Body of pancreas (tissue), 4 donors: ENCODE measurements at regions not wholly inside any gene's neighbourhood (a gene's known extent, or its start where the extent isn't known, plus 50 kb on each side); places are given as distances from the start of the nearest gene placed in this dataset.

Experiments used
- ATAC-seq: fragments of 150-250 bp; one replicate; pipeline ENCODE4 v1.9.1; 2016
- DNase-seq, 4 donors: peaks; one replicate each; pipeline ENCODE4 v3.0.0-alpha.2; 2019
- H3K27ac ChIP-seq, 4 donors: fragments of 200-600 bp; sonication (generic); 1 replicate in 3 of 4; 2 replicates in 1 of 4; pipeline versions ENCODE4 v1.5.1 to v1.6.1; 2016 to 2019; ENCODE audit warnings: mild to moderate bottlenecking in 1 of 4, mixed read lengths in 1 of 4, moderate library complexity in 1 of 4
- H3K27me3 ChIP-seq, 2 donors: fragments of 200-600 bp; sonication (generic); one replicate each; pipeline ENCODE4 v1.6.0; 2016; ENCODE audit warnings: mild to moderate bottlenecking in 1 of 2
- H3K36me3 ChIP-seq, 2 donors: fragments of 200-600 bp; sonication (generic); replicated peaks in 1 of 2; 2 replicates each; pipeline ENCODE4 v1.5.1; 2016; ENCODE audit warnings: low read depth in 2 of 2; ENCODE audit not compliant: insufficient read depth in 1 of 2
- H3K4me1 ChIP-seq: fragments of 200-600 bp; sonication (generic); one replicate; pipeline ENCODE4 v1.6.0; 2016
- H3K4me3 ChIP-seq, 2 donors: fragments of 200-600 bp; sonication (generic); 1 replicate in 1 of 2; 2 replicates in 1 of 2; pipeline ENCODE4 v1.5.1; 2016 to 2019
- H3K9me3 ChIP-seq, 3 donors: fragments of 200-600 bp; sonication (generic); 1 replicate in 2 of 3; 2 replicates in 1 of 3; pipeline ENCODE4 v1.5.1; 2016
- CTCF ChIP-seq, 7 experiments: fragments of 450-650 bp in 4 of 7; fragments of 200-600 bp in 3 of 7; sonication (generic) in 3 of 7; IDR thresholded peaks; one replicate each; pipeline ENCODE4 v1.5.1; 2016 to 2019; ENCODE audit warnings: antibody characterized with exemption in 7 of 7
- POLR2A ChIP-seq, 3 donors: fragments of 450-650 bp; IDR thresholded peaks; one replicate each; pipeline ENCODE4 v1.6.1; 2016; ENCODE audit warnings: antibody characterized with exemption in 3 of 3, mild to moderate bottlenecking in 2 of 3
- WGBS, 2 donors: methylation state at CpG; one replicate each; pipeline ENCODE4 v1.1.5; 2017; 5-methylcytosine and 5-hydroxymethylcytosine counted together
- intact Hi-C: fragments of 100-400 bp; cut with DNase I; formaldehyde crosslinking; loops from one replicate; pipeline ENCODE4 v1.15.1; 2023

- no peaks in the 10 kb centered on the region for H3K9me3 ChIP-seq
- no peak overlapping the region for H3K27ac ChIP-seq
- TF ChIP-seq CTCF (IDR thresholded peaks at IDR 0.05) = no peak
- TF ChIP-seq POLR2A (IDR thresholded peaks at IDR 0.05) = no peak
- no peaks in the 10 kb centered on the region for H3K4me1 ChIP-seq
- ATAC-seq (no peak), DNase-seq (no peak)
- no peaks in the 10 kb centered on the region for H3K27me3 ChIP-seq
- 24 to 29% methylated on average over 1 of the region's 1 CpG for WGBS, 2 donors
- H3K4me3 ChIP-seq = no peak overlapping the region
- intact Hi-C loops = no loop called here
- H3K36me3 ChIP-seq = no peaks in the 10 kb centered on the region
Observed at GRCh38 chr13:82674546-82674945, 1207.7 kb downstream of the SLITRK1 start.

- no peak for DNase-seq
- 65 to 66% methylated on average over 2 of the region's 2 CpGs for WGBS, 2 donors
- Histone ChIP-seq H3K4me1 (no peaks in the 10 kb centered on the region), H3K4me3 (no peak overlapping the region), H3K27me3 (no peaks in the 10 kb centered on the region), H3K9me3 (no peaks in the 10 kb centered on the region), H3K27ac (no peak overlapping the region), H3K36me3 (no peaks in the 10 kb centered on the region)
- no peak for TF ChIP-seq CTCF (IDR thresholded peaks at IDR 0.05)
- TF ChIP-seq POLR2A (IDR thresholded peaks at IDR 0.05) = no peak
- intact Hi-C loops = no loop called here
- no peak for ATAC-seq
Observed at GRCh38 chr13:82672248-82672647, 1210.0 kb downstream of the SLITRK1 start.

- 22 to 37% methylated on average over 1 of the region's 1 CpG for WGBS, 2 donors
- ATAC-seq = no peak
- intact Hi-C loops = no loop called here
Observed at GRCh38 chr13:82664183-82664582, 1218.1 kb downstream of the SLITRK1 start.

GRCh38 chr13:82661126-82661525, 1221.1 kb downstream of the SLITRK1 start:
- intact Hi-C loops = no loop called here
- Histone ChIP-seq H3K27ac (no peak overlapping the region), H3K36me3 (no peaks in the 10 kb centered on the region), H3K4me3 (no peak overlapping the region), H3K4me1 (no peaks in the 10 kb centered on the region), H3K9me3 (no peaks in the 10 kb centered on the region), H3K27me3 (no peaks in the 10 kb centered on the region)
- 80 to 81% methylated on average over 4 of the region's 4 CpGs for WGBS, 2 donors
- ATAC-seq (no peak), DNase-seq (no peak)
- TF ChIP-seq CTCF (IDR thresholded peaks at IDR 0.05) (no peak), POLR2A (IDR thresholded peaks at IDR 0.05) (no peak)

More at GRCh38 chr13:82664183-82664582, 1218.1 kb downstream of the SLITRK1 start:
- Histone ChIP-seq H3K27ac (no peak overlapping the region), H3K9me3 (no peaks in the 10 kb centered on the region), H3K36me3 (no peaks in the 10 kb centered on the region), H3K27me3 (no peaks in the 10 kb centered on the region), H3K4me1 (no peaks in the 10 kb centered on the region), H3K4me3 (no peak overlapping the region)
- DNase-seq = no peak
- TF ChIP-seq POLR2A (IDR thresholded peaks at IDR 0.05) = no peak
- no peak for TF ChIP-seq CTCF (IDR thresholded peaks at IDR 0.05)

GRCh38 chr13:82658811-82659210, 1223.5 kb downstream of the SLITRK1 start:
- intact Hi-C loops = no loop called here
- H3K9me3 ChIP-seq = no peaks in the 10 kb centered on the region
- H3K27me3 ChIP-seq = no peaks in the 10 kb centered on the region
- no peak for ATAC-seq
- TF ChIP-seq POLR2A (IDR thresholded peaks at IDR 0.05) (no peak), CTCF (IDR thresholded peaks at IDR 0.05) (no peak)
- H3K4me1 ChIP-seq = no peaks in the 10 kb centered on the region
- no peak overlapping the region for H3K27ac ChIP-seq
- no peaks in the 10 kb centered on the region for H3K36me3 ChIP-seq
- WGBS, 2 donors = 31 to 46% methylated on average over 1 of the region's 1 CpG
- no peak overlapping the region for H3K4me3 ChIP-seq
- no peak for DNase-seq
